IMR-90 (cell line): ENCODE measurements at regions not wholly inside any gene's neighbourhood (a gene's known extent, or its start where the extent isn't known, plus 50 kb on each side); places are given as distances from the start of the nearest gene placed in this dataset.

ENCODE experiments used
- ATAC-seq: fragments of 200-7000 bp; cut with Tn5 transposase; 2 replicates; pipeline ENCODE4 v1.9.1; 2020; ENCODE audit warnings: low read depth, mild to moderate bottlenecking, moderate library complexity
- BruUV-seq: library from RNA; stranded (reverse); fragments of 400-500 nt; replicated peaks from 2 replicates; lab custom pipeline; 2021; lab: Mats Ljungman, UMichigan
- CTCF ChIA-PET: fragments of 300-600 bp; formaldehyde crosslinking; extraction: SDS; loops from one replicate; lab custom pipeline; 2021; ENCODE audit warnings: antibody characterized with exemption; lab: Yijun Ruan, JAX
- POLR2A ChIA-PET: fragments of 300-600 bp; sonication (Branson Sonifier 250); formaldehyde crosslinking; loops from one replicate; lab custom pipeline; 2022; ENCODE audit warnings: antibody characterized with exemption; ENCODE audit not compliant: unreplicated experiment; lab: Charles Lee
- DNase-seq: peaks from one replicate; pipeline ENCODE4 v3.0.0; 2013
- H2AFZ ChIP-seq: replicated peaks from 2 replicates; pipeline ENCODE3; 2013; ENCODE audit warnings: low read length, mild to moderate bottlenecking; ENCODE audit not compliant: poor library complexity
- H2AK5ac ChIP-seq: 2 replicates; pipeline ENCODE4 v1.6.1; 2013; ENCODE audit warnings: low read depth, low read length, inconsistent platforms
- H2AK9ac ChIP-seq: replicated peaks from 2 replicates; pipeline ENCODE3; 2013; ENCODE audit warnings: mild to moderate bottlenecking, low read depth, low read length, moderate library complexity; ENCODE audit not compliant: poor library complexity
- H2BK120ac ChIP-seq: 2 replicates; pipeline ENCODE4 v1.6.1; 2013; ENCODE audit warnings: low read depth, low read length, inconsistent platforms
- H2BK15ac ChIP-seq: 3 replicates; pipeline ENCODE4 v1.6.1; 2013; ENCODE audit warnings: low read depth, low read length, inconsistent platforms
- H2BK20ac ChIP-seq: 2 replicates; pipeline ENCODE4 v1.6.1; 2013; ENCODE audit warnings: low read depth, mild to moderate bottlenecking, inconsistent platforms, low read length, moderate library complexity
- H2BK5ac ChIP-seq: 2 replicates; pipeline ENCODE4 v1.6.1; 2013; ENCODE audit warnings: mild to moderate bottlenecking, low read depth, low read length, inconsistent platforms; ENCODE audit not compliant: poor library complexity, severe bottlenecking
- H3K14ac ChIP-seq: replicated peaks from 2 replicates; pipeline ENCODE4 v1.6.1; 2013; ENCODE audit warnings: low read depth, low read length, inconsistent platforms
- H3K18ac ChIP-seq: 2 replicates; pipeline ENCODE4 v1.6.1; 2013; ENCODE audit warnings: low read depth, low read length, control low read depth
- H3K23ac ChIP-seq: 2 replicates; pipeline ENCODE4 v1.6.1; 2013; ENCODE audit warnings: low read depth, low read length, inconsistent platforms
- H3K27ac ChIP-seq: 2 replicates; pipeline ENCODE4 v1.5.1; 2013; ENCODE audit warnings: mild to moderate bottlenecking, control low read depth, low read length; ENCODE audit not compliant: insufficient read depth
- H3K27me3 ChIP-seq: 2 replicates; pipeline ENCODE4 v1.6.1; 2013; ENCODE audit warnings: low read length; ENCODE audit not compliant: control insufficient read depth, insufficient read depth
- H3K36me3 ChIP-seq: 2 replicates; pipeline ENCODE4 v1.6.1; 2013; ENCODE audit warnings: low read length, mixed read lengths; ENCODE audit not compliant: control insufficient read depth, insufficient read depth
- H3K4ac ChIP-seq: 2 replicates; pipeline ENCODE4 v1.6.1; 2013; ENCODE audit warnings: low read depth, low read length, inconsistent platforms
- H3K4me1 ChIP-seq: 2 replicates; pipeline ENCODE4 v1.6.1; 2013; ENCODE audit warnings: low read length, mixed read lengths; ENCODE audit not compliant: control insufficient read depth, insufficient read depth
- H3K4me2 ChIP-seq: 2 replicates; pipeline ENCODE4 v1.6.1; 2013; ENCODE audit warnings: low read depth, mild to moderate bottlenecking, control low read depth, low read length, moderate library complexity
- H3K4me3 ChIP-seq: 2 replicates; pipeline ENCODE4 v1.5.1; 2013; ENCODE audit warnings: low read depth, mild to moderate bottlenecking, control low read depth, low read length, moderate library complexity; ENCODE audit not compliant: insufficient read depth
- H3K56ac ChIP-seq: 2 replicates; pipeline ENCODE4 v1.6.1; 2013; ENCODE audit warnings: low read length, inconsistent platforms; ENCODE audit not compliant: insufficient read depth; ENCODE audit errors: extremely low read depth
- H3K79me1 ChIP-seq, 2 experiments: 2 replicates each; pipeline ENCODE4 v1.6.1; 2013; ENCODE audit warnings: low read length in 2 of 2, inconsistent platforms in 1 of 2, low read depth in 1 of 2
- H3K9ac ChIP-seq: 2 replicates; pipeline ENCODE4 v1.6.1; 2013; ENCODE audit warnings: low read depth, low read length, control low read depth
- H3K9me1 ChIP-seq: 2 replicates; pipeline ENCODE4 v1.6.1; 2013; ENCODE audit warnings: low read length, inconsistent platforms; ENCODE audit not compliant: insufficient read depth
- H3K9me3 ChIP-seq: 2 replicates; pipeline ENCODE4 v1.6.1; 2013; ENCODE audit warnings: low read length; ENCODE audit not compliant: control insufficient read depth, insufficient read depth
- H4K20me1 ChIP-seq: 2 replicates; pipeline ENCODE4 v1.6.1; 2013; ENCODE audit warnings: low read length, inconsistent platforms; ENCODE audit not compliant: insufficient read depth
- H4K5ac ChIP-seq: 2 replicates; pipeline ENCODE4 v1.6.1; 2013; ENCODE audit warnings: mild to moderate bottlenecking, low read depth, low read length, control low read depth
- H4K8ac ChIP-seq, 2 experiments: 2 replicates each; pipeline ENCODE4 v1.6.1; 2013; ENCODE audit warnings: low read depth in 2 of 2, low read length in 2 of 2, control low read depth in 1 of 2, inconsistent platforms in 1 of 2
- H4K91ac ChIP-seq: 2 replicates; pipeline ENCODE4 v1.6.1; 2013; ENCODE audit warnings: low read depth, low read length, inconsistent platforms; ENCODE audit not compliant: insufficient read depth
- BHLHE40 ChIP-seq: fragments of 150-350 bp; IDR thresholded peaks from 2 replicates; pipeline ENCODE4 v1.6.1; 2016; ENCODE audit warnings: mild to moderate bottlenecking, low read depth, low read length
- CHD1 ChIP-seq: IDR thresholded peaks from 2 replicates; pipeline ENCODE4 v1.6.1; 2012; ENCODE audit warnings: low read depth, low read length, improper control_type of control experiment
- ELK1 ChIP-seq: fragments of 150-350 bp; IDR thresholded peaks from 2 replicates; pipeline ENCODE4 v1.6.1; 2016; ENCODE audit warnings: low read depth, mild to moderate bottlenecking, low read length, moderate library complexity, borderline replicate concordance
- FOS ChIP-seq: fragments of 150-350 bp; IDR thresholded peaks from 2 replicates; pipeline ENCODE4 v1.6.1; 2016; ENCODE audit warnings: low read depth, low read length
- MAZ ChIP-seq: IDR thresholded peaks from 2 replicates; pipeline ENCODE4 v1.6.1; 2012; ENCODE audit warnings: low read depth, mild to moderate bottlenecking, low read length, improper control_type of control experiment, moderate library complexity, borderline replicate concordance
- MXI1 ChIP-seq: IDR thresholded peaks from 2 replicates; pipeline ENCODE4 v1.6.1; 2012; ENCODE audit warnings: low read depth, mild to moderate bottlenecking, low read length, moderate library complexity, borderline replicate concordance
- RCOR1 ChIP-seq: IDR thresholded peaks from 2 replicates; pipeline ENCODE4 v1.6.1; 2012; ENCODE audit warnings: mild to moderate bottlenecking, low read length, improper control_type of control experiment; ENCODE audit not compliant: insufficient replicate concordance
- SMC3 ChIP-seq: fragments of 150-350 bp; IDR thresholded peaks from 2 replicates; pipeline ENCODE4 v1.6.1; 2016; ENCODE audit warnings: low read depth, mild to moderate bottlenecking, antibody characterized with exemption, low read length, moderate library complexity
- WGBS, 2 experiments: methylation state at CpG; one replicate each; pipeline versions ENCODE4 v1.1.5 to v1.1.7; 2013; ENCODE audit warnings: missing lambda C conversion rate in 2 of 2; ENCODE audit not compliant: insufficient read length in 1 of 2; ENCODE audit errors: extremely low coverage in 2 of 2; 5-methylcytosine and 5-hydroxymethylcytosine counted together
- dilution Hi-C: fragments of 300-500 bp; cut with HindIII; formaldehyde crosslinking; loops from one replicate; pipeline ENCODE4 v1.14.3; 2018; ENCODE audit warnings: low sequenced_read_pairs; ENCODE audit not compliant: unreplicated experiment
- in situ Hi-C: fragments of 300-500 bp; cut with MboI; formaldehyde crosslinking; loops from 3 replicates; pipeline ENCODE4 v1.14.3; 2019; ENCODE audit warnings: low sequenced_read_pairs, inconsistent platforms, mixed read lengths
- intact Hi-C: fragments of 100-400 bp; cut with micrococcal nuclease; formaldehyde crosslinking; loops from 2 replicates; pipeline ENCODE4 v1.10.0; 2022

GRCh38 chr16:18055411-18055916, 281.1 kb downstream of the NPIPA8 start:
- no peak overlapping the region for H2BK120ac ChIP-seq
- ChIA-PET POLR2A (no interaction called here), CTCF (no interaction called here)
- H3K9ac ChIP-seq, result no peak overlapping the region
- no peak overlapping the region for H3K27ac ChIP-seq
- H3K18ac ChIP-seq, result no peak overlapping the region
- intact Hi-C loops, result no loop called here
- ATAC-seq (no peak), DNase-seq (no peak)
- BruUV-seq, result no TSS peak
- no peaks in the 10 kb centered on the region for H4K20me1 ChIP-seq
- WGBS, 2 experiments, result 60% methylated on average over 1 of the region's 4 CpGs; no CpG with 5 or more reads in 1 of the 2 experiments
- H2AK9ac ChIP-seq, result no peak overlapping the region
- no peak overlapping the region for H4K91ac ChIP-seq
- H4K5ac ChIP-seq, result no peak overlapping the region
- H2AFZ ChIP-seq, result no peak overlapping the region
- H3K4me3 ChIP-seq, result no peak overlapping the region
- no peak overlapping the region for H3K4me2 ChIP-seq
- H3K14ac ChIP-seq, result no peak overlapping the region
- H3K9me1 ChIP-seq, result no peaks in the 10 kb centered on the region
- H3K27me3 ChIP-seq, result no peaks in the 10 kb centered on the region
- dilution Hi-C loops, result no loop called here
- no peak overlapping the region for H2BK15ac ChIP-seq
- H3K79me1 ChIP-seq, result no peaks in the 10 kb centered on the region
- H2BK20ac ChIP-seq, result no peak overlapping the region
- no peaks in the 10 kb centered on the region for H3K4me1 ChIP-seq
- in situ Hi-C loops, result no loop called here
- no peak overlapping the region for H2AK5ac ChIP-seq
- no peak overlapping the region for H4K8ac ChIP-seq
- TF ChIP-seq ELK1 (no peak), MAZ (no peak), BHLHE40 (no peak), CHD1 (no peak), RCOR1 (no peak), MXI1 (no peak), SMC3 (no peak), FOS (no peak)
- no peak overlapping the region for H3K56ac ChIP-seq
- peaks cover 13% of the 10 kb centered on the region for H3K9me3 ChIP-seq
- no peak overlapping the region for H3K4ac ChIP-seq
- H3K23ac ChIP-seq, result no peak overlapping the region
- H2BK5ac ChIP-seq, result no peak overlapping the region
- H3K36me3 ChIP-seq, result no peaks in the 10 kb centered on the region
